ENCODE measurements at regions not wholly inside any gene's neighbourhood (a gene's known extent, or its start where the extent isn't known, plus 50 kb on each side); places are given as distances from the start of the nearest gene placed in this dataset.

GRCh38 chr3:94928921-94929320 lies 866.1 kb downstream of the NSUN3 start:
- intact Hi-C loops (cut with DNase I): no loop called here
- Histone ChIP-seq H3K4me3 (replicated peaks in 1 of 3) (no peak overlapping the region), H3K27ac (no peak overlapping the region), H3K9me3 (no peaks in the 10 kb centered on the region), H3K27me3 (no peaks in the 10 kb centered on the region), H3K4me1 (no peaks in the 10 kb centered on the region), H3K36me3 (no peaks in the 10 kb centered on the region)
- no peak for TF ChIP-seq POLR2A (IDR thresholded peaks at IDR 0.05)
- no peak for TF ChIP-seq CTCF (IDR thresholded peaks at IDR 0.05)
- no peak for DNase-seq
- 79 to 85% methylated on average over 4 of the region's 4 CpGs for WGBS, 2 donors

GRCh38 chr3:94935738-94936580 lies 873.1 kb downstream of the NSUN3 start:
- no peaks in the 10 kb centered on the region for H3K4me1 ChIP-seq
- H3K36me3 ChIP-seq: no peaks in the 10 kb centered on the region
- intact Hi-C loops (cut with DNase I): no loop called here
- H3K27ac ChIP-seq: no peak overlapping the region
- TF ChIP-seq CTCF (IDR thresholded peaks at IDR 0.05) (no peak), POLR2A (IDR thresholded peaks at IDR 0.05) (no peak)
- H3K9me3 ChIP-seq: no peaks in the 10 kb centered on the region
- H3K27me3 ChIP-seq: no peaks in the 10 kb centered on the region
- H3K4me3 ChIP-seq (replicated peaks in 1 of 3): no peak overlapping the region
- 81 to 82% methylated on average over 5 of the region's 5 CpGs for WGBS, 2 donors
- DNase-seq: no peak

GRCh38 chr3:94937980-94938379 lies 875.1 kb downstream of the NSUN3 start:
- intact Hi-C loops (cut with DNase I): no loop called here
- no peaks in the 10 kb centered on the region for H3K27me3 ChIP-seq
- H3K9me3 ChIP-seq: no peaks in the 10 kb centered on the region
- WGBS, 2 donors: 96 to 97% methylated on average over 34 of the region's 34 CpGs
- H3K36me3 ChIP-seq: no peaks in the 10 kb centered on the region
- no peak for TF ChIP-seq POLR2A (IDR thresholded peaks at IDR 0.05)
- TF ChIP-seq CTCF (IDR thresholded peaks at IDR 0.05): no peak
- no peak overlapping the region for H3K27ac ChIP-seq
- no peaks in the 10 kb centered on the region for H3K4me1 ChIP-seq
- DNase-seq: no peak
- H3K4me3 ChIP-seq (replicated peaks in 1 of 3): no peak overlapping the region

GRCh38 chr3:94946683-94947082 lies 883.8 kb downstream of the NSUN3 start:
- peaks cover 0 to 4% of the 10 kb centered on the region in 2 donors for H3K4me1 ChIP-seq
- DNase-seq: no peak
- intact Hi-C loops (cut with DNase I): no loop called here
- H3K36me3 ChIP-seq: no peaks in the 10 kb centered on the region
- no peaks in the 10 kb centered on the region for H3K27me3 ChIP-seq
- 93 to 100% methylated on average over 5 of the region's 6 CpGs for WGBS, 2 donors
- TF ChIP-seq CTCF (IDR thresholded peaks at IDR 0.05) (no peak), POLR2A (IDR thresholded peaks at IDR 0.05) (no peak)
- H3K27ac ChIP-seq: no peak overlapping the region
- H3K9me3 ChIP-seq: no peaks in the 10 kb centered on the region
- H3K4me3 ChIP-seq (replicated peaks in 1 of 3): no peak overlapping the region

GRCh38 chr3:94961423-94962100 lies 898.7 kb downstream of the NSUN3 start:
- Histone ChIP-seq H3K4me1 (no peaks in the 10 kb centered on the region), H3K36me3 (no peaks in the 10 kb centered on the region), H3K9me3 (no peaks in the 10 kb centered on the region), H3K4me3 (replicated peaks in 1 of 3) (no peak overlapping the region), H3K27ac (no peak overlapping the region), H3K27me3 (no peaks in the 10 kb centered on the region)
- 85 to 89% methylated on average over 6 of the region's 6 CpGs for WGBS, 2 donors
- no peak for DNase-seq
- intact Hi-C loops (cut with DNase I): no loop called here
- TF ChIP-seq CTCF (IDR thresholded peaks at IDR 0.05) (no peak), POLR2A (IDR thresholded peaks at IDR 0.05) (no peak)
